DMS53 treated with DMSO at 0.1 percent for 48 hours (cell line): ENCODE measurements at regions not wholly inside any gene's neighbourhood (a gene's known extent, or its start where the extent isn't known, plus 50 kb on each side); places are given as distances from the start of the nearest gene placed in this dataset.
"Not testable (repeated sequence)": the region's sequence is repeated elsewhere in the genome, so short reads cannot be mapped to it uniquely, and the experiment has no call there.

Source experiments
- DNase-seq: peaks from one replicate; lab custom pipeline; 2025; ENCODE audit not compliant: unreplicated experiment; lab: John Stamatoyannopoulos, UW

DNA sequence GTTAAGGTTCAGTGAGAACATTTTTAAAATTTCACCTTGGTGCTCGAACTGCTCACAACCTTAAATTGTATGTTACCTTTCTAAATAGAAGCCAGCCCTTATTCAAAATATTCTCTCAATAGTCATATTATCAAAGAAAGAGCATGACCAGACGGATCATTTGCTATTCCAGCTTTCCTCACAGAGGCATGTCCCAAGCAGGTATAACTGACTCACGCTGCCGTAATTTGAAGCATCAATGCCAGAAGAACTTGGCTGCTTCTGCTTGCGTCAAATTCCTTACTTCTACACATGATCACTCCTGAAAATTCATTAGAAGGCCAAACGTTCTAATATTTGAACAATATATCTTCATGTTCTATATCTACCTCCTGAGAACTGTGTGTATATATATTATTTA, 69.5 kb upstream of the VGLL4 start:
- DNase-seq: no peak

DNA sequence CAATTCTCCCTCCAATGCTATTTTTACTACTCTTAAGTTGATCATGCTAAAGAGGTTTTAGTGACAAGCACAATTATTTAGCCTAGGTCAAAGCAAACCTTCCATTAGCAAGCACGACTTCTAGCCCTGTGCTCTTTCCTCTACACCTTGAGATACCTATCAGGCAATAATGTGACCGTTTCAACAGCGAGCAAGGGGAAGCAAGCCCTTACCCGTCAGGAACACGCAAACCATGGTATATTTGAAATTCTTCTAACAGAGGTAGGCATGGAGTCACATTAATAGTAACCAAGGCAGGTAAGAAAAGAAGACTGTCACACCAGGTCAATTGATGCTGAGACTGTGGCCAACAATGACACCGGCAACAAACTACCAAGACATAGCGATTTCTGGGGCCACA, 68.9 kb upstream of the VGLL4 start:
- DNase-seq: no peak

DNA sequence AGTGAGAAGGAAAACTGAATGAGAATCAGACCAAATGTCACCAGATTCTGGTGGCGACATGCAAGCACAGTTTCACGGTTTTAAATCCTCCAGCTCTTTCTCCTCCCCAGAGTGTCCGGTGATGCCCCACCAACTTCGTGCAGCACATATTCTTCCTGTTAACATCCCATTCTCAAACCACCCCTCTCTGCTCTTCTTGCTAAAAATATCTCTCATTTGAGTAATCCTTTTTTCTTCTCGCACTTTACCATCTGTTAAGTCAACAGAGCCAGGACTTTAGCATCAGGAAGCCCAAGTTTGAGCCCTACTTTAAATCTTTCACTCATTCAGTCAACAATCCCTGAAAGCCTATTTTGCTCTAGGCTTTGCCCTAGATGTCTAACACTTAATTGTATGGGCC, 68.2 kb upstream of the VGLL4 start:
- DNase-seq: no peak

GRCh38 chr3:11709782-11710181, 66.1 kb upstream of the VGLL4 start:
- DNase-seq: no peak

DNA sequence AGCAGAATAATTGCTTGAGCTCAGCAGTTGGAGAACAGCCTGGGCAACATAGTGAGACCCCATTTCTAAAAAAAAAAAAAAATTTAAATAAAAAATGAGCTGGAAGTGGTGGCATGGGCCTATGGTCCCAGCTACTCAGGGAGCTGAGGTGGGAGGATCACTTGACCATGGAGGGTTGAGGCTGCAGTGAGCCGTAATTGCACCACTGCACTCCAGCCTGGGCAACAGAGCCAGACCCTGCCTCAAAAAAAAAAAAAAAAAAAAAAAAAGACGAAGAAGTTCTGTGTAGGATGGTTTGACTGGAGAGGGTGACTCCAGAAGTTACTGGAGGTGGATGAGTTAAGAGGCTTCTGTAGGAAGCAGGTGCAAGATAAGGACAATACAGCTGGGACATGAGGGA, 63.4 kb upstream of the VGLL4 start:
- DNase-seq: not testable (repeated sequence)

GRCh38 chr3:11706604-11707003, 62.9 kb upstream of the VGLL4 start:
- DNase-seq: no peak

DNA sequence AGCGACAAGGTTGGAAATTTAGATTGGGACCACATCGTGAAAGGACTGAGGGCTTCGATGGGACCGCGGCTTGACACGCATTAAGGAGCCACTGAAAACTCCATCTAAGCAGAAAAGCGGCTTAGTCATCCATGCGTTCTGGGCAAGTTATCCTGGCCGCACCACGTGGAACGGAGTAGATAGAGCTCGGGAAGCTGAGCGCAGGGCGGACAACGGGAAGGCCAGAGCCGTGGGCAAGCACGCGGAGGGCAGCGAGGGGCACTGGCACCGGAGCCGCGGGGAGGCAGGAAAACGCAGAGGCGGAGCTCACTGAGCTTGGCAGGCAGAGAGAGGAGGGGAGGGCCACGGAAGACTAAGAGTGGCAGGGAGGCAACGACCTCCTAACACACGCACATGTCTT, 61.3 kb upstream of the VGLL4 start:
- DNase-seq: no peak

- no peak for DNase-seq
Observed at GRCh38 chr3:11703146-11703545, 59.4 kb upstream of the VGLL4 start.

DNA sequence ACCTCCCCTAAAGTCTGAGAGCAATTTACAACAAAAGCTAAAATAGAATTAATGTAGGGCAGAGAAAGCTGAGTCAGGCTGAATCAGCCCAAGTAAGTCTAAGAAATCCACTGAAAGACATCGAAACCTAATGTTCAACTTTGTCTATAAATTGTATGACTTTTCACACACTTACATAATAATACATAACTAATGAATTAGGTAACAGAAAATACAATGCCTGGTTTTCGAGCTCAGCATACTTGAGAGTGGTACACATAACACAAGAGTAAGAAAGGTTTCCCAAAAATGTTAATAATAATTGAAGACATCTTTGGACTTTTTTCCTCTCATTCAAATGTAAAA, 55.3 kb upstream of the VGLL4 start:
- no peak for DNase-seq

- no peak for DNase-seq
Observed at GRCh38 chr3:11698326-11699082, 54.8 kb upstream of the VGLL4 start.

DNA sequence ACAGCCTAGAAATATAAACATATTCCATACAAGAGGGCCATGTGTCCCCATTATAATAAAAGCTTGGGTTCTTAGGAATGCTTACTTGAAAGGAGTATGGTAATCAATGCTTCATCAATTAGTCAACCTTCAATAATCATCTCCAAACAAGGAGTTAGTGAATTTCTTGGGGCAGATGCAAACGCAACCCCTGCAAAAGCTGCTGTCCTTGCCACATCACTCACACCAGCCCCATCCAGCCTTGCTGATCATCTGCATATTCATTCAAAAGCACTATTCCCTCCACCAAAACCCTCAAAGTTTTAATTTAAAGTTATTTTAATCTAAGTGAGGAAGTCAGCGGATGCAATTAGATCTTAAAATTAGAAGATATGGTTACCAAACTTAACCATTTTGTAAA, 54.0 kb upstream of the VGLL4 start:
- no peak for DNase-seq

GRCh38 chr3:11696054-11696453, 52.3 kb upstream of the VGLL4 start:
- DNase-seq: no peak
